SK-MEL-5 (cell line): ENCODE measurements at regions not wholly inside any gene's neighbourhood (a gene's known extent, or its start where the extent isn't known, plus 50 kb on each side); places are given as distances from the start of the nearest gene placed in this dataset.

Experiments
- DNase-seq: peaks from one replicate; pipeline ENCODE4 v3.0.0-alpha.2; 2016; ENCODE audit warnings: low read depth, low spot score
- in situ Hi-C: cut with HindIII; loops from 2 replicates; pipeline ENCODE4 v1.10.0; 2016; ENCODE audit warnings: low sequenced_read_pairs, high pct_unique_total_duplicates, low pct_unique_long_range_greater_than_20kb

DNA sequence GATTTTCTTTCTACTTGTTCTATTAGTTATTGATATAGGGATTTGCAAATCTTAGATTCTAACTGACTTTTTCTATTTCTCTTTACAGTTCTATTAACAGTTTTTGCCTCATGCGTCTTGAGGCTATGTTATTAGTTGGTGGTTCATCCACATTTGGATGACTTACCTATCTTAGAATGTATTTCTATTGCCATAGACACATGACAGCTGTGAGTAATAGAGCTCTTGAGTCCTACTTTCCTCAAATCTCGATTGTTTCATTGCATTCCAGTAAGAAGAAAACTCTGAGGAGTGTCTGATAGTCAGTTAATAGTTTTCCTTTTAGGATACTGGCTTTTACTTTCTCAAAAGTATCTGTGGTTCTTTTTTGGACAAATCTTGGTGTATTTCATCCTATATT lies 241.4 kb upstream of the ZNF32 start:
- in situ Hi-C loops = no loop called here
- no peak for DNase-seq

DNA sequence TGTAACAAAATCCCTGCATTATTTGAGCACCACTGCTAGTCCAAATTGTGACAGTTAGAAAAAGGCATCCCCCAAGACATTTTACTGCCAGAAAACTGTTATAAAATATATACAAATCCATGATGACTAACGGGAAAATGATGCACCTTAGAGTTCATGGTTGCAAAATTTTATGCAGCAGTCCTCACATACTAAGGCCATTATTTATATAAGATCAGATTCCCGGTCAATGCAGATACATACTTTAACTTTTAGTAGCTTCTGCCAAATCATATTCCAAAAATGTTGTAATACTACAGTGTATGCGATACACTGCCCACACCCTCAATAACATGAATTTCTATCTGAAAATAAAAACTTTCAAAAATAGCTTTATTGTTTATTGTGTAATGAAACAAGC lies 239.9 kb upstream of the ZNF32 start:
- in situ Hi-C loops = no loop called here

DNA sequence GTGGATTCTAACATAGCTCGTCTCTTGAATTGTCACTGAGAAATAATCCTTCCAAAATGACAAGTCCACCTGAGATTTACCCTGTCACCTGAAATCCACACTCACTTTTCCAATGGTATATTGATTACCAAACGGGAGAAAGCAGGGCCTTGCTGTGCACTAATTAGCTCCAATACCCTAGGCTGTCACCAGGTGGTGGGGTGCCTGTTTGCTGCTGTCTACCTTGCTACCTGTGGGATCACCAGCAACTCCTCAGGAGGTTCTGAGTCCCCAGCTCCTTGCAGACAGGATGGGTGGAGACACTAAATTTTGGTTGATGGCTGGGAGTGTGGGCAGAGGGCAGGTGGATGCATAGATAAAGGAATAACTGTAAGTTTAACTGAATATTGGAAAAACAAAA lies 237.2 kb upstream of the ZNF32 start:
- DNase-seq = no peak
- in situ Hi-C loops = no loop called here

More for the DNA sequence above, 239.9 kb upstream of the ZNF32 start:
- no peak for DNase-seq

DNA sequence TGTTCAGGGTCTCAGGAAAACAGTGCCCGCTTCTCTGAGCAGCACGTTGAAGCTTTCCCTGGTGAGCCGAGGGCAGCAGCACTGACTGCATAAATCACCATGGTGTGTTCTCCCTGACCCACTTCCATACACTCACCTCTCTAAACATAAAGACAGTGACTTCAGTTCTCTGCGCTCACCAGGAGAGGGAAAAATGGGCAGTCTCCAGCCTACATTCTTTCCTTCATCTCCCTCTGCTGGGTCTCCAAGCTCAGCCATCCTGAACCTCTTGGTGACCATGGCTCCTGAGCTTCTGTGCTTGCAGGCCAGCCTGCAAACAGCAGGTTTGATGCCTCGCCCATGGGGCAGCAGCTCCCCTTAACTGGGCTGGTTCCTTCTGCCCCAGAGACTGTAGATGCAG lies 236.6 kb upstream of the ZNF32 start:
- DNase-seq = no peak

DNA sequence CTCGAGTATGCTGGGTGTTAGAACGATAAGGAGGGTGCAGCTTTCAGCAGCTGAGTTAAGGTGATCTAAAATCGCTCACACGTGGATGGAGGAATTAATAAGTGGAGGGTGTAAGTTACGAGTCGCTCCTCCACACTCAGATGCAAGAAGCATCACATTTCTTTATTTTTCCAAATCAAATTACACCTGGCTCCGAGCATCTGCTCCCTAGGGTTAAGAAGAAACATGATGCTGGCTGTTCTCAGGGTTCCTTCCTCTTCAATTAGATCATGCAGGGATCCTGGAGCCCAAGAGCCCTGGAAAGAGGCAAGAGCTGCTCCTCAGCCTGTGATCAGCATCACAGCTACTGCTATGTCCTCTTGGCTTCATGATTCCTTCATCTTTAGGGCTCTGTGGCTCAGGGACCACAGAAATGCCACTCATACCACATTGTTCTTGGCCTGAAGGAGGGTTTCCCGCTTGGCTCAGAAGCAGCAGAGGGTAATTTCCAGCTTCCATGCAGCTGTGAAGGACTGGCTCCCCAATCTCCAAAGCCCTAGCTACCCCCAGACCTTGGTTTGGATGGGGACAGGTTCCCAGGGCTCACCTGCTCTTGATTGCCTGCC lies 235.9 kb upstream of the ZNF32 start:
- DNase-seq = no peak
- in situ Hi-C loops = no loop called here

More for the DNA sequence above, 236.6 kb upstream of the ZNF32 start:
- in situ Hi-C loops = no loop called here

DNA sequence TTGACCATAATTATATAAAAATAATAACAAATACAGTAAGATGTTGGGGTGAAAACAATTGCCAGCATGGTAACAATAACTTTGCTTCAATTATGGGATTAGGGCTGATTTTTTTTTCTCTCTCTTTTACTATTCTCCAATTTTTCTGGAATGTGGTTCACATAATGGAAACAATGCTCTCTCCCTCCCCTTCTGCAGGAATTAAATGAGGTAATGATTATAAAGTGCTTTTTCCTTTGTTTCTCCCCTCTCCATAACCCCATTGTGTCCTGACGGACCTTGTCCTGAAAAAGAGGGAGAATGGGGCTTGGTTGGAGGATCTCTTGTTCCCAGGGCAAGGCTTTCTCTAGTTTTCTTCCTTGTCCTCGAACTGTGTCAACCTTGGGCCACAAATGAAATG lies 234.0 kb upstream of the ZNF32 start:
- no peak for DNase-seq
- in situ Hi-C loops = no loop called here

DNA sequence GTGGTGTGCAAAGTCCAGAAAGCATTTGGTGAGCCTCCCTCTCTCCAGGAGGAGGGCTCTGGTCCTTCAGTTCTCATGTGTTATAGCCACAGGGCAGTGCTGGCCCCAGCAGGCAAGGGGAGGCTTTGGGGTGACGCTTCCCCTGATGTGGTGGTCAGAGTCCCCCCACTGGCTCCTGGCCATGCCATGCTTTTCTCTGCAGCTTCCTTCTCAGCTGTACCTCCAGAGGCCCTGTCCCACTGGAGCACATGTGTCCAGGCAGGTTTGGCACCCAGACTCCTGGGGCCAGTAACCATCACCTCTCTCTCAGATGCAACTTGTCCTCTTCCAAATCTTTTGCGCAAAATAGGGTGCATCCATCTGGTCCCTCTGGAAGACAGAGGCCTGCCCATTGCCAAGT lies 233.0 kb upstream of the ZNF32 start:
- in situ Hi-C loops = no loop called here
- no peak for DNase-seq

DNA sequence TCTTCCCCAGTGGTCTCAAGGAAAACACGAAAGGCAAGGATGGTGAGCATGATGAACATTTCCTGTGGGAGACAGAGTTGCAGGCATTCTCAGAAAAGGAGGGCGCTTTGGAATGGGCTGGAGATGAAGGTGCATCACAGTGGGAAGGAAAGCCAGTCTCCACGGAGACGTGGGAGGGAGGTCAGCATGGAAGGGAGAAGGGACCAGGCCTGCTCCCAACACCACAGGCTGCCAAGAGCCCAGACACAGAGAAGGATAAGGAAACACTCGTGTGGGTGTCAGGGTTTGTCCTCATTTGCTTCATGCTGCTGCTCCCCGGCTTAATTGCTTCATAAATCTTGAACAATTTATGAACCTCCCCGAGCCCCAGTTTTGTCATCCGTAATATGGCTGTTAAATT lies 231.5 kb upstream of the ZNF32 start:
- DNase-seq = no peak
- in situ Hi-C loops = no loop called here

DNA sequence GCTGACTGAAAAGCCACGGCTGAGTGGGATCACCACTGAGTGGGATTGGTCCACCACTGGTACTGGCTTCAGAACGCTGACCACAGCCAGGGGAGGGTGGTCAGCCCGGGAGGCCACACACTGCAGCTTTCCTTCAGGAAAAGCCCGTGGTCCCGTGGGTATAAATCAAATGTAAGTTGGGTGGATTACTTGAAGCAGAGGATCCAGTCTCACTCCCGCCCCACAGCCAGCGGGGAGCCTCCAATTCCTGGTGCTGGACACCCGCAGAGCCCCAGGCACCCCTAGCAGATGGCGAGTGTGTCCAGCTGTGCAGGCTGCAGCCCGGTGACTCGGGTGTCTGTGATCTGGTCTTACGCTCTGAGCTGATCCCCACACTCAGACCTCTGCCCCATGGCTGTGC lies 231.1 kb upstream of the ZNF32 start:
- DNase-seq = no peak
- in situ Hi-C loops = no loop called here

DNA sequence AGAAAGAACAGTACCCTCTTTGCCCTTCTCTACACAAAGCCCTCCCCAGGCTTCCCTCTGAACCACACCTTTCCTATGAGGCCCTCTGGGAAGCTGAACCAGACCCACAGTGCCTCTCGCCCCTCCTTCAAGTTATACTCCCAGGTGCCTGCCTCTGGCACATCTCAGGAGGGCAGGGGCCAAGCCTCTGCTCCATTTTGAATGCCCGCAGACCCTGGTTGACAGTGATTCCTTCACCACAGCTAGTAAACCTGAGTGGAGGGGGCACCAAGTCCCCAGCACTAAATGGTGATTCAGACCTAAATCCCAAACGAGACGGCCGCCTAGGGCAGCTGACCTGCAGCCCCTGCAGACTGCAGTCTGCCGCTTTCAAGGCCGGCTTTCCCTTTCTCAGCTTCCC lies 230.5 kb upstream of the ZNF32 start:
- in situ Hi-C loops = no loop called here
- DNase-seq = no peak

DNA sequence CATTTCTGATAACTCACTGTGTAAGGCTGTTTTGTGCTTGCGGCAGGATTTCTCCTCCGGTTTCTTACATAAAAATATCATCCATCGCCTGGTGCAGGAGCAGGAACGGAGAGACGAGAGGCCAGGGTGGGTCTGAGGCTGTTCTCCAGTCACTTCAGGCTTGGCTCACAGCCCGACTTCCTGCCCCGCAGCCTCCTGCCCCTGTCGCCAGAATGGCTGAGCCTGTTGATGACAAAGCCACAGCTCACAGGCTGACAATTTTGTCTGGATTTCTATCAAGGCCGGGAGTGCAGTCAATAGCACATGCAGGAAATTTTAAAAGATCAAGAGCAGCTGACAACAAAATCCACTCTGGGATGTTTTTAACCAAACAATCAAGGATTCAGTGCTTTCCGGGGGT lies 229.7 kb upstream of the ZNF32 start:
- in situ Hi-C loops = no loop called here
- no peak for DNase-seq

DNA sequence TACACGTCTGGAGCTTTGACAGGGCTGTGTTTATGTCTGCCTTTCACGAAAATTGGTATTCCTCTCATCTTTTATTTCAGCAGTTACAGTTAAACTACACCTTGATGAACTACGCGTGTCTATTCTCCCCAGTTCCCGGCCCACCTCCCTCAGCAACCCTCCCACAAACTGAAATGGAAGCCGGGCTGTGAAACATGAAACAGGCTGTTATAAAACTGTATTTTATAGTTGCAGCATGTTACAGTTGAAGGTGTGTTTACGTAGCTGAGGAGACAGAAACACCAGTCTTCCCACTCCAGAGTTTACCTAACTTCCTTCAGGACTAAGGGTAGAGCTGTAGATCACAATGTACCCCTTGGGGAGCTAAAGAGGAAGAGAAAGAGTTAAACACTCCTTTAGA lies 228.3 kb upstream of the ZNF32 start:
- in situ Hi-C loops = no loop called here
- no peak for DNase-seq

DNA sequence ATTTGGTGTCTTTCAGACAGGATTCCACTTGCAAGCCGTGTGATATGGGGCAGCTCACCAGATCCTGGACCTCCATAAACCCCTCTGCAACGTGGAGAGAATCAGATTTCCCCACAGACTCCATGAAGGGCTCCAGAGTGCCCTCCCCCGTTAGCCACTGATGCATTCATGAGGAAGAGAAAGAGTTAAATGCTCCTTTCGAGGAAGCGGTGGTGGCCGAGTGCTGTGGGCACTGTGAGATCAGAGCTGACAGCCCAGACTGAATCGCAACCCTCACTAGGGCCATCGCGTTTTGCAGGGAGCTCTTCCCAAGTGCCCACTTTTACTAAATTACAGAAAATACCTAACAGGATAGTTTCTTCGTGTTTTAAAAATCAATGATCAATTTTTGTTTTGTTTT lies 226.3 kb upstream of the ZNF32 start:
- no peak for DNase-seq
- in situ Hi-C loops = no loop called here

DNA sequence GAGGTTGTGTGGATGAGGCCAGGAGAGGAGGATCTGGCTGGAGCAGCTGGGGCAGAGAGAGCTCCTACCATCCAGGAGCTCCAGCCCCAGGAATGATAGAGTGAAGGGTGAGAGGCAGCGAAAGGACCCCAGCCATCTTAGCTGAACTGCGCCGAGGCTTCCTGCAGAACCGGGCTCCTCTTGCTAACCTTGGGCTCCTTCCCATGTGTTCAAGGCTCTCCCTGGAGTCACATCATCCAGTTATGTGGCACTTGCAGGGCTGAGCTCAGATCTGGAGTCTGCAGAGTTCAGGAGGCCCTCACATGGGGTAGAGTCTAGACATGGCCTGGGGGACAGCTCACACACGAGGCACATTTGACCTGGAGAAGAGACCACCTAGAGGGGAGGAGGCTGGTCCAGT lies 225.0 kb upstream of the ZNF32 start:
- in situ Hi-C loops = no loop called here
- DNase-seq = no peak

DNA sequence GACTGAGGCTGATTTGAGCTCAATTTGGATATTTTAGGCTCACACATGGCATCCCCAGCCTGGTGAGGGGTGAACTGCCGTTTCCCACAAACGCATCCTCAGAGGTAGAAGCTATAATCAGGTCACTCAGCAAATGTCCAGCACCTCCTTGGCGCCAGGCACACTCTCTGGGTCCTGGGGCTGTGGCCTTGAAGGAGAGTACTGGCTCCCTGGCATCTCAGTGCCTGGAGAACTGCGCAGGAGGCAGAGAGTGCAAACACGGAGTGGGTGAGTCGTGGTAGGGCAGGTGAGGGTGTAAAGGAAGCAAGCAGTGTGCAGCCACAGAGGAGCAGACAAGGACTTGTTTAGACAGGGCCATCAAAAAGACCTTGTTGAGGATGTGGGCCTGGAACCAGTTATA lies 224.0 kb upstream of the ZNF32 start:
- no peak for DNase-seq
- in situ Hi-C loops = no loop called here

DNA sequence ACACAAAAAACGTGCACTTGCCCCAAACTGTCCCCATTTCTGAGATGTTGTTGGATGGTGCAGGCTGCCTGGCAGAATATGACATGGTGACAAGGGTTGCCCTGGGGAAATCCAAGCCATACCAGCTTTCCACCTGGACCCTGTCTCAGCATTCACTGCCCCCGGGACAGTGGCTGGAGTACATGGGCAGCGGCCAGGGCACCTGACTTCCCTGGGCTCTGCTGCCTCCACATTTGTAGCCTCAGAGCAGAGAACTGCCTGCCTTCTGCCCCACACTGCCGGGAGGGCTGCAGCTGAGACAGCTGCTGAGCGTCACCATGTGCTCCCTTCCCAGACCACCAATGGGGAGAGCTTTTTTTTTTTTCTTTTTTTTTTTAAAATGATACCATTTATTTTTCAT lies 222.9 kb upstream of the ZNF32 start:
- in situ Hi-C loops = no loop called here
- no peak for DNase-seq

DNA sequence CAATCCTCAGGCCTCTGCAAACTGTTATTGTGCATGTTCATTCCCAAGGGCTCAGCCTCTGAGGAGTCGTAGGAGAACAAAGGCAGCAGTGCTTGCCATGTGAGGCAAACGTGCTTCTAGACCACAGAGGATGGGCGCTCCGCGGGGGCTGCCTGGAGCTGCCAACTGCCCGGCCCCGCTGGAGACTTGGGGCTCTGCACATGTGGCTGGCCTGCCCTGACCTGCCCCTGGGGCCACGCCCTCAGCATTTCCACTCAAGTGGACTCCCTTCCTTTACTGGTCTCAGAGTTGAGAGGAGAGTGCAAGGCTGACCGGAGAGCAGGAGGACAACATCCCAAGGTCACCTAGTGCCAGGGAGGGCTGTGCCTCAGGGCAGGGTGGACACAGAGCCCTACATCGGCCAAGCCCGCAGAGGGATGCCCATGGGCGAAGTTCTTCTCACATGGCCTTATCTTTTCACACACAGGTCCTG lies 222.3 kb upstream of the ZNF32 start:
- DNase-seq = no peak
- in situ Hi-C loops = no loop called here

DNA sequence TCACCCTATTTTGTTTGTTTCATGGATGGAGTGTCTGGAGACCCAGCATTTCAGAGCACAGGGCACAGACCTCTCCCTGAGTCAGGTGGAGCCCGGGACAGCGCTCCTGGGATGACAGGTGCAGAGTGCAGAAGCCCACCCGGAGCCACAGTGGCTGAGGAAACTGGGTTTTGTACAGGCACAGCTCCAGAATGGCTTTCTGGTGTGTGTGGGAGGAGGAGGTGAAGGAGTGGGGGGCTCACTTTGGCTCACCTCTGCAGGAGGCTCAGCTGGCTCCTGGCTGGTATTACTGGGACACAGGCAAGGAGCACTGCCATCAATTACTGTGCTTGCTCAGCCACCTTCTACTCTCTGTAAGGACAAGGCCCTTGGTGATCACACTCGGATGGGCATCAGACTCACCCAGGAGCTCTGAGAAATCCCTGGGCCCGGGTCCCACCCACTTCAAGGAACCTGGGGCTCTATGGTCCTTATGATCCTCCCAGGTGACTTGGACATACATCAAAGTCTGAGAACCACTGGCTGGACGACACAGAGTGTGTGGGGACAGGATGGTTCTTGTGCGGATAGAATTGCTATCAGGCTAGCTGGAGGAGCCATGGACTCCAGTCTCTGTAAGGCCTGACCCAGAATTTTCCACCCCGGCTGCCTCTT lies 221.1 kb upstream of the ZNF32 start:
- DNase-seq = no peak

DNA sequence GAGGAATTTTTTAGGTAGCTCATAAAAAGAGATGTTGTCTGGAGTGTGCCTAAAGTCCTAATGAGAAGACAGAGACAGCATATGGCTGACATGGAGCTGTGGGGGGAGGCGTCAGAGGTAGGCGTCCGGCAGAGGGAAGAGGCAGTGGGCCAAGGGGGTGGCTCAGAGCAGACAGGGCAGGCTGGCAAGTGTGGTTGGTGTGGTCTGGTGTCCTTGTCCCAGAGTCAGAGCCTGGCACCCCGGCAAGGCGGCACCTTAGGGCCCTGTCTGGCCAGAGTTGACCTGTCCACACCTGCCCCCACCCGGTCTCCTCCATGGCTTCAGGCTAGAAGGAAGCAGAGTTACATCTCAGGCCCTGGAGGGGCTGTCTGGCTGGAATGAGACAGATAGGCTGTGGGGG lies 220.3 kb upstream of the ZNF32 start:
- DNase-seq = no peak

More for the DNA sequence above, 221.1 kb upstream of the ZNF32 start:
- in situ Hi-C loops = no loop called here

More for the DNA sequence above, 220.3 kb upstream of the ZNF32 start:
- in situ Hi-C loops = no loop called here
